H1 (cell line): ENCODE measurements at regions not wholly inside any gene's neighbourhood (a gene's known extent, or its start where the extent isn't known, plus 50 kb on each side); places are given as distances from the start of the nearest gene placed in this dataset.

ENCODE experiments used
- CTCF ChIA-PET: fragments of 300-600 bp; sonication (Branson Sonifier 250); formaldehyde crosslinking; loops from one replicate; lab custom pipeline; 2021; ENCODE audit not compliant: partially characterized antibody; lab: Charles Lee
- POLR2A ChIA-PET: fragments of 300-600 bp; sonication (Branson Sonifier 250); formaldehyde crosslinking; loops from one replicate; lab custom pipeline; 2021; ENCODE audit warnings: inconsistent platforms; ENCODE audit not compliant: partially characterized antibody; lab: Charles Lee
- DNase-seq, 2 experiments: peaks; one replicate each; pipeline versions ENCODE4 v3.0.0 to v3.0.0-alpha.2; 2010 to 2022; ENCODE audit warnings: low spot score in 2 of 2, low read depth in 1 of 2, mixed read lengths in 1 of 2
- FAIRE-seq: peaks from 2 replicates; lab custom pipeline; 2011; peaks lifted over from hg19 to GRCh38; lab: Jason Lieb, UNC
- H2AFZ ChIP-seq: 2 replicates; pipeline ENCODE4 v1.8.1; 2012; ENCODE audit warnings: low read length, inconsistent platforms
- H2AK5ac ChIP-seq: 2 replicates; pipeline ENCODE4 v1.6.1; 2013; ENCODE audit warnings: low read depth, low read length
- H2BK120ac ChIP-seq: replicated peaks from 2 replicates; pipeline ENCODE3; 2013; ENCODE audit warnings: low read depth, low read length, inconsistent platforms
- H2BK12ac ChIP-seq: 2 replicates; pipeline ENCODE4 v1.6.1; 2013; ENCODE audit warnings: low read depth, low read length
- H2BK15ac ChIP-seq: 2 replicates; pipeline ENCODE4 v1.6.1; 2013; ENCODE audit warnings: low read length
- H2BK20ac ChIP-seq: 2 replicates; pipeline ENCODE4 v1.6.1; 2013; ENCODE audit warnings: low read length
- H2BK5ac ChIP-seq: 2 replicates; pipeline ENCODE4 v1.6.1; 2013; ENCODE audit warnings: low read depth, low read length
- H3K14ac ChIP-seq: 2 replicates; pipeline ENCODE4 v1.6.1; 2013; ENCODE audit warnings: inconsistent platforms; ENCODE audit not compliant: insufficient read length
- H3K18ac ChIP-seq: 2 replicates; pipeline ENCODE4 v1.6.1; 2013; ENCODE audit warnings: low read length; ENCODE audit errors: extremely low read depth
- H3K23ac ChIP-seq: 2 replicates; pipeline ENCODE4 v1.6.1; 2013; ENCODE audit warnings: inconsistent platforms; ENCODE audit not compliant: insufficient read length
- H3K23me2 ChIP-seq: 2 replicates; pipeline ENCODE4 v1.6.1; 2013; ENCODE audit warnings: low read depth, low read length
- H3K27ac ChIP-seq: 2 replicates; pipeline ENCODE4 v1.6.1; 2011; ENCODE audit warnings: low read depth, low read length, inconsistent platforms
- H3K27me3 ChIP-seq, 4 experiments: replicated peaks in 1 of 4; 1 replicate in 1 of 4; 2 replicates in 3 of 4; pipeline versions ENCODE4 v1.6.1 to v1.8.1; 2011 to 2013; ENCODE audit warnings: low read length in 3 of 4, mild to moderate bottlenecking in 3 of 4, inconsistent platforms in 2 of 4, mixed read lengths in 2 of 4, moderate library complexity in 1 of 4; ENCODE audit not compliant: control insufficient read depth in 3 of 4, insufficient read depth in 3 of 4; ENCODE audit errors: extremely low read depth in 1 of 4
- H3K36me3 ChIP-seq, 4 experiments: 2 replicates each; pipeline versions ENCODE4 v1.6.1 to v1.8.1; 2011 to 2013; ENCODE audit warnings: mild to moderate bottlenecking in 4 of 4, low read length in 3 of 4, moderate library complexity in 2 of 4, control low read depth in 1 of 4, inconsistent platforms in 1 of 4; ENCODE audit not compliant: insufficient read depth in 4 of 4, control insufficient read depth in 2 of 4
- H3K4ac ChIP-seq: replicated peaks from 2 replicates; pipeline ENCODE3; 2013; ENCODE audit warnings: low read length, low read depth, mixed read lengths, inconsistent platforms; ENCODE audit not compliant: insufficient read length
- H3K4me1 ChIP-seq, 4 experiments: replicated peaks in 1 of 4; 1 replicate in 1 of 4; 2 replicates in 3 of 4; pipeline versions ENCODE4 v1.6.1 to v1.8.1; 2011 to 2013; ENCODE audit warnings: low read length in 3 of 4, inconsistent platforms in 2 of 4, mixed read lengths in 1 of 4; ENCODE audit not compliant: insufficient read depth in 4 of 4, control insufficient read depth in 3 of 4
- H3K4me2 ChIP-seq, 2 experiments: 2 replicates each; pipeline versions ENCODE4 v1.6.1 to v1.8.1; 2011 to 2013; ENCODE audit warnings: low read depth in 2 of 2, low read length in 2 of 2, control low read depth in 1 of 2, inconsistent platforms in 1 of 2, mild to moderate bottlenecking in 1 of 2; ENCODE audit not compliant: insufficient read depth in 1 of 2
- H3K4me3 ChIP-seq, 4 experiments: fragments of 200-600, 300-600 bp in 1 of 4; sonication (generic), shearing (Covaris generic), sonication (Bioruptor Twin) in 1 of 4; 2 replicates each; pipeline versions ENCODE4 v1.5.1 to v1.8.1; 2011 to 2016; ENCODE audit warnings: low read length in 4 of 4, low read depth in 3 of 4, control low read depth in 2 of 4, inconsistent platforms in 2 of 4, mild to moderate bottlenecking in 2 of 4, mixed read lengths in 1 of 4, moderate library complexity in 1 of 4; ENCODE audit not compliant: insufficient read depth in 2 of 4; ENCODE audit errors: extremely low read depth in 1 of 4
- H3K56ac ChIP-seq: replicated peaks from 2 replicates; pipeline ENCODE3; 2013; ENCODE audit warnings: low read depth, mild to moderate bottlenecking, mixed read lengths, low read length, inconsistent platforms; ENCODE audit not compliant: insufficient read length
- H3K79me1 ChIP-seq: 2 replicates; pipeline ENCODE4 v1.6.1; 2013; ENCODE audit warnings: low read depth, low read length, control low read depth
- H3K79me2 ChIP-seq, 2 experiments: 2 replicates each; pipeline versions ENCODE4 v1.6.1 to v1.8.1; 2012 to 2013; ENCODE audit warnings: low read length in 2 of 2, mild to moderate bottlenecking in 2 of 2, inconsistent platforms in 1 of 2; ENCODE audit not compliant: insufficient read depth in 2 of 2, control insufficient read depth in 1 of 2
- H3K9ac ChIP-seq, 4 experiments: replicated peaks in 1 of 4; 1 replicate in 1 of 4; 2 replicates in 3 of 4; pipeline versions ENCODE4 v1.6.1 to v1.8.1; 2011 to 2013; ENCODE audit warnings: low read depth in 3 of 4, low read length in 3 of 4, control low read depth in 2 of 4, mild to moderate bottlenecking in 2 of 4, moderate library complexity in 2 of 4, inconsistent platforms in 1 of 4; ENCODE audit errors: extremely low read depth in 1 of 4
- H3K9me3 ChIP-seq, 2 experiments: 2 replicates each; pipeline versions ENCODE4 v1.6.1 to v1.8.1; 2012 to 2013; ENCODE audit warnings: mild to moderate bottlenecking in 2 of 2, moderate library complexity in 2 of 2, control low read depth in 1 of 2, inconsistent platforms in 1 of 2, low read depth in 1 of 2, low read length in 1 of 2, mixed read lengths in 1 of 2; ENCODE audit not compliant: insufficient read depth in 2 of 2
- H4K20me1 ChIP-seq, 2 experiments: replicated peaks in 1 of 2; 2 replicates each; pipeline versions ENCODE3 to v1.8.1; 2011 to 2013; ENCODE audit warnings: inconsistent platforms in 2 of 2, low read length in 2 of 2, mild to moderate bottlenecking in 1 of 2; ENCODE audit not compliant: insufficient read depth in 2 of 2, control insufficient read depth in 1 of 2
- H4K5ac ChIP-seq: 2 replicates; pipeline ENCODE4 v1.6.1; 2013; ENCODE audit warnings: low read length, low read depth, mixed read lengths, inconsistent platforms; ENCODE audit not compliant: insufficient read length
- H4K8ac ChIP-seq: 2 replicates; pipeline ENCODE4 v1.8.0; 2013; ENCODE audit warnings: mild to moderate bottlenecking, moderate library complexity, low read length, inconsistent platforms; ENCODE audit not compliant: insufficient read depth; ENCODE audit errors: extremely low read depth
- H4K91ac ChIP-seq: replicated peaks from 2 replicates; pipeline ENCODE3; 2013; ENCODE audit warnings: low read length, mixed read lengths, inconsistent platforms; ENCODE audit not compliant: insufficient read length
- ATF3 ChIP-seq: IDR thresholded peaks from 2 replicates; pipeline ENCODE4 v1.6.1; 2011; ENCODE audit warnings: low read depth, mild to moderate bottlenecking, low read length; ENCODE audit not compliant: insufficient read depth
- BACH1 ChIP-seq: IDR thresholded peaks from 2 replicates; pipeline ENCODE4 v1.6.1; 2012; ENCODE audit warnings: low read length, improper control_type of control experiment
- BRCA1 ChIP-seq: IDR thresholded peaks from 2 replicates; pipeline ENCODE4 v1.6.1; 2012; ENCODE audit warnings: low read depth, low read length, improper control_type of control experiment
- CHD2 ChIP-seq: IDR thresholded peaks from 2 replicates; pipeline ENCODE4 v1.6.1; 2012; ENCODE audit warnings: low read length, improper control_type of control experiment
- EP300 ChIP-seq, 2 experiments: IDR thresholded peaks; 1 replicate in 1 of 2; 2 replicates in 1 of 2; pipeline ENCODE4 v1.6.1; 2011 to 2012; ENCODE audit warnings: low read depth in 2 of 2, low read length in 2 of 2, mild to moderate bottlenecking in 2 of 2, borderline replicate concordance in 1 of 2, inconsistent platforms in 1 of 2, moderate library complexity in 1 of 2
- EZH2 ChIP-seq: fragments of 200-600 bp; sonication (generic); IDR thresholded peaks from 2 replicates; pipeline ENCODE4 v1.7.1; 2012; ENCODE audit warnings: low read depth, mild to moderate bottlenecking, moderate library complexity, low read length, inconsistent platforms; ENCODE audit not compliant: severe bottlenecking
- FOSL1 ChIP-seq: IDR thresholded peaks from 2 replicates; pipeline ENCODE4 v1.6.1; 2011; ENCODE audit warnings: mild to moderate bottlenecking, low read depth, low read length, moderate library complexity; ENCODE audit not compliant: insufficient read depth
- RBBP5 ChIP-seq: IDR thresholded peaks from 2 replicates; pipeline ENCODE4 v1.7.1; 2012; ENCODE audit warnings: low read depth, mild to moderate bottlenecking, inconsistent platforms, low read length, moderate library complexity, borderline replicate concordance
- RNF2 ChIP-seq: fragments of 200-900, 300-1000 bp; sonication (generic); IDR thresholded peaks from 2 replicates; pipeline ENCODE4 v1.7.1; 2016; ENCODE audit warnings: borderline replicate concordance, low read depth, mild to moderate bottlenecking, antibody characterized with exemption, low read length; ENCODE audit not compliant: poor library complexity, severe bottlenecking; ENCODE audit errors: missing control alignments
- SP1 ChIP-seq: IDR thresholded peaks from 2 replicates; pipeline ENCODE4 v1.6.1; 2011; ENCODE audit warnings: low read depth, low read length
- TAF1 ChIP-seq: IDR thresholded peaks from 2 replicates; pipeline ENCODE4 v1.6.1; 2011; ENCODE audit warnings: mild to moderate bottlenecking, low read depth, low read length
- WGBS, 2 experiments: shearing (Covaris generic) in 1 of 2; methylation state at CpG; one replicate each; pipeline versions ENCODE4 v1.1.6 to v1.1.7; 2013 to 2015; ENCODE audit warnings: low lambda C conversion rate in 2 of 2, mixed read lengths in 2 of 2, inconsistent platforms in 1 of 2, low coverage in 1 of 2, missing lambda C conversion rate in 1 of 2; ENCODE audit not compliant: insufficient replicate concordance in 2 of 2, insufficient coverage in 1 of 2, insufficient read length in 1 of 2; ENCODE audit errors: extremely low coverage in 1 of 2, missing lambda C conversion rate in 1 of 2; 5-methylcytosine and 5-hydroxymethylcytosine counted together

GRCh38 chr22:47698906-47699305 lies 936.5 kb downstream of the TBC1D22A start:
- H3K9ac ChIP-seq, result no peak overlapping the region
- no peaks in the 10 kb centered on the region for H3K79me1 ChIP-seq
- no peak overlapping the region for H3K4ac ChIP-seq
- H2BK15ac ChIP-seq, result no peak overlapping the region
- no peak overlapping the region for H3K56ac ChIP-seq
- FAIRE-seq (no peak), DNase-seq (peak in 1 of 2 experiments; percentile 22)
- H3K4me1 ChIP-seq, result peaks cover 0 to 6% (median 0%) of the 10 kb centered on the region in 4 experiments; a peak in 3 of 7 replicates
- 86% methylated on average over 8 of the region's 8 CpGs; no CpG with 5 or more reads in 1 of the 2 experiments for WGBS, 2 experiments
- H3K18ac ChIP-seq, result no peak overlapping the region
- no peaks in the 10 kb centered on the region for H4K20me1 ChIP-seq
- no peak overlapping the region for H3K14ac ChIP-seq
- H3K79me2 ChIP-seq, result no peaks in the 10 kb centered on the region
- H3K9me3 ChIP-seq, result 0 out of 4 replicates have a peak, but pooled peaks cover 0 to 3% of the 10 kb centered on the region in 2 experiments
- no peak overlapping the region for H3K23ac ChIP-seq
- H2BK120ac ChIP-seq, result no peak overlapping the region
- H4K8ac ChIP-seq, result no peak overlapping the region
- no peak overlapping the region for H2BK20ac ChIP-seq
- no peak overlapping the region for H4K5ac ChIP-seq
- no peak overlapping the region for H2BK5ac ChIP-seq
- H3K23me2 ChIP-seq, result peaks cover 2% of the 10 kb centered on the region; the same call in 1 of the 2 replicates
- H4K91ac ChIP-seq, result no peak overlapping the region
- H3K27me3 ChIP-seq, result no peaks in the 10 kb centered on the region
- H3K4me2 ChIP-seq, result no peak overlapping the region
- no peak overlapping the region for H2AK5ac ChIP-seq
- H2AFZ ChIP-seq, result no peak overlapping the region
- ChIA-PET POLR2A (interaction anchor here (0.6 kb wide), 1 partner anchor 10 kb away, joined by 3 read pairs; no protein-coding TSS in a partner anchor), CTCF (no interaction called here)
- no peak overlapping the region for H2BK12ac ChIP-seq
- H3K36me3 ChIP-seq, result no peaks in the 10 kb centered on the region
- no peak overlapping the region for H3K27ac ChIP-seq
- H3K4me3 ChIP-seq, result no peak overlapping the region
- no peak for TF ChIP-seq CHD2
- TF ChIP-seq EZH2, result no peak
- no peak for TF ChIP-seq SP1
- no peak for TF ChIP-seq RNF2
- no peak for TF ChIP-seq EP300 (IDR thresholded peaks at IDR 0.05; ENCODE audit: borderline replicate concordance in 1 of 2, low read depth in 2 of 2, low read length in 2 of 2)
- no peak for TF ChIP-seq BRCA1
- TF ChIP-seq RBBP5, result no peak
- TF ChIP-seq ATF3, result no peak
- TF ChIP-seq TAF1, result no peak
- TF ChIP-seq BACH1, result no peak
- TF ChIP-seq FOSL1, result no peak
